Stimulated activated naive CD8-positive, alpha-beta T cell treated with anti-CD3 and anti-CD28 coated beads, Interleukin-15, amount 100 ng/mL, for 72 hours (primary cell): ENCODE measurements at regions not wholly inside any gene's neighbourhood (a gene's known extent, or its start where the extent isn't known, plus 50 kb on each side); places are given as distances from the start of the nearest gene placed in this dataset.

Source experiments
- ATAC-seq: fragments of 150-1000 bp; cut with Tn5 transposase; 2 replicates; pipeline ENCODE4 v1.10.0; 2021; ENCODE audit warnings: mild to moderate bottlenecking, moderate library complexity
- DNase-seq, 2 donors: peaks; one replicate each; pipeline ENCODE4 v3.0.0; 2021 to 2022
- H3K27ac Mint-ChIP-seq, 2 donors: one replicate each; pipeline ENCODE4 v1.8.0; 2022; ENCODE audit warnings: mild to moderate bottlenecking in 2 of 2, mixed read lengths in 2 of 2, moderate library complexity in 2 of 2
- H3K27me3 Mint-ChIP-seq: one replicate; pipeline ENCODE4 v1.8.0; 2022; ENCODE audit warnings: mixed read lengths
- H3K4me1 Mint-ChIP-seq: one replicate; pipeline ENCODE4 v1.8.0; 2022; ENCODE audit warnings: mild to moderate bottlenecking, mixed read lengths
- H3K4me3 Mint-ChIP-seq, 2 donors: one replicate each; pipeline ENCODE4 v1.8.0; 2022; ENCODE audit warnings: mild to moderate bottlenecking in 2 of 2, mixed read lengths in 2 of 2, moderate library complexity in 1 of 2
- H3K9me3 Mint-ChIP-seq, 2 donors: one replicate each; pipeline ENCODE4 v1.8.0; 2022; ENCODE audit warnings: mixed read lengths in 2 of 2

DNA sequence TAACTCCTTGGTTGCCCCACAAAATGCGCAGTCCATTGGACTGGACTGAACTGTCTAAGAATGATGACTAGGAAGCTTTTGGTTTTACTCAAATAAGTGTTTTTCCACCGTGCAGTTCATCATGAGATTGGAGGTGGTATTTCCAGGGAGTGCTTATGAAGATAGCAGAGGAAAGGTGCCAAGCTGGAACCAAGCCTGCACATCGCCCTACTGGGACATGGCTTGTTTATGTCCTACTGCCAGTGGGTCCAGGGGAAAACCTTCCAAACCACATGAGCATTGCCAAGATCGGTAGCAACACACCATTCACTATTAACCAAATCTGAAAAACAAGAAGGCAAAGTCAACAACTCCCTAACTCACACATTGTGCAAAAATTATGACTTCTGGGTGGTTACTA is 54.7 kb upstream of the DSCAM start:
- no peak overlapping the region for H3K4me3 Mint-ChIP-seq
- DNase-seq (no peak), ATAC-seq (no peak)
- H3K4me1 Mint-ChIP-seq = no peaks in the 10 kb centered on the region
- H3K27ac Mint-ChIP-seq = no peak overlapping the region
- peaks cover 16% of the 10 kb centered on the region for H3K27me3 Mint-ChIP-seq
- H3K9me3 Mint-ChIP-seq = peaks cover 13 to 19% of the 10 kb centered on the region in 2 donors

DNA sequence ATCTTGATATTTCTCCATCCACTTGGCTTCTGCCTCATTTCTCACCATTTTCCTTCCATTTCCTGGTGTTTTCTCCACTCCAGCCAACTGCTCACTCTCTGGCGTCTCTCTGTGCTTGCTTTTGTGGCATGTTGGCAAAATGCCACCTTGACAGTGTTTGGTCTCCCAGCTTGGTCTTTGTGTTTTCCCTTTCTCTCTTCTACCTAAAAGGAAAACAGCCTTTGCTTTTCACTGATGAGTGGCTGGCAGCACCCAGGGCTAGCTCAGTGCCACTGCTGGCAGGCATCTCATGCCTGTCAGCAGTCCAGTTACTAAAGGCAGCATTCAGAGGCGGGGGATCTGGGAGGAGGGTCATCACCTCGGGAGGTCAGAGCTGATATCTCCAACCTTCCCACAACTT is 55.3 kb upstream of the DSCAM start:
- H3K4me3 Mint-ChIP-seq = no peak overlapping the region
- peaks cover 8 to 13% of the 10 kb centered on the region in 2 donors for H3K9me3 Mint-ChIP-seq
- peaks cover 16% of the 10 kb centered on the region for H3K27me3 Mint-ChIP-seq
- H3K27ac Mint-ChIP-seq = peak overlapping the region; percentile 50 to 54
- no peaks in the 10 kb centered on the region for H3K4me1 Mint-ChIP-seq
- no peak for ATAC-seq
- no peak for DNase-seq

DNA sequence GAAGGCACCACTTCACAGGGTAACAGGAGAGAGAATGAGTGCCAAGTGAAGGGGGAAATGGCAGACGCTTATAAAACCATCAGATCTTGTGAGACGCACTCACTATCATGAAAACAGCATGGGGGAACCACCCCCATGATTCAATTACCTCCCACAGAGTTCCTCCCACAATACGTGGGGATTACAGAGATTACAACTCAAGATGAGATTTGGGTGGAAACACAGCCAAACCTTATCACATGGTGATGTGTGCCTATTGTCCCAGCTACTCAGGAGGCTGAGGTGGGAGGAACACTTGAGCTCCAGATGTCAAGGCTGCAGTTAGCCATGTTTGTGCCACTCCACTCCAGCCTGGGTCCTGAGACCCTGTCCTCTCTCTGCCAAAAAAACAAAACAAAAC is 56.0 kb upstream of the DSCAM start:
- no peak overlapping the region for H3K27ac Mint-ChIP-seq
- ATAC-seq (no peak), DNase-seq (no peak)
- no peak overlapping the region for H3K4me3 Mint-ChIP-seq
- no peaks in the 10 kb centered on the region for H3K4me1 Mint-ChIP-seq
- H3K27me3 Mint-ChIP-seq = peaks cover 16% of the 10 kb centered on the region
- H3K9me3 Mint-ChIP-seq = peaks cover 5 to 12% of the 10 kb centered on the region in 2 donors

DNA sequence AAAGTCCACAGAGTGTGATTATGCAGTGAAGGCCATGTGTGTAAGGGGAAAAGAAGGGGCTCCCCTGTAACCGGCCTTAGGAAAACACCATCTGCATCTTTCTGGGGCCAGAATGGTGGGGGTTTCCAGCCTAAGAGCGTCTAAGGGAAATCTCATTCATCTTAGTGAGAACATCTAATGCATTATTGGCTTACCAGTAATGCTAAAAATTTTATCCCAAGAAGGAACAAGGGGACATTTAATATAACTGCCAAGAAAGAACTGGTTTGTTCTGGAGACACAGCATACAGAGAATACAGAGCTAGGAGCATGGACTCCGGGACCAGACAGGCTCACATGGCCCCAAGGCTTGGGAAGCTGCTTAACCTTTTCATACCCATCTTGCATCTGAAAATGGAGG is 58.3 kb upstream of the DSCAM start:
- H3K4me3 Mint-ChIP-seq = no peak overlapping the region

DNA sequence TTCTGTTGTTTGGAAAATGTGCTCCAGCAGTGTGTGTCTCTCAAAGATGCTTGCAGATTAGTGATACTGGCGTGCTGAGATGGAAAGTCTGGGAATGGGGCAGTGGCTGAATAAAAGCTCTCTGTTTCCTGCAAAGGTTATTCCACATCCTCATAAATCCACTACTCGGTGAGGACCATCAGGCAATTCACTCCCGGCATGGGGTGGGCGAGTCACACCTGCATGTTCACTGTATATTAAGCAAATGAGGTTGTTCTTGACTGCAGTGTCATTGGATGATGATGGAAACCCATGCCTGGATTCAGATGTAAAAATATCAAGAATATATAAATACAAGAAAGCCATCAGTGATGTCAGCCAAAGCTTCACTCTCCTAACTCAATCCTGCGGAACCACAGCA is 65.4 kb upstream of the DSCAM start:
- no peak overlapping the region for H3K4me3 Mint-ChIP-seq
- H3K27me3 Mint-ChIP-seq = peaks cover 20% of the 10 kb centered on the region
- H3K9me3 Mint-ChIP-seq = peaks cover 11 to 20% of the 10 kb centered on the region in 2 donors
- DNase-seq (no peak), ATAC-seq (no peak)
- H3K27ac Mint-ChIP-seq = no peak overlapping the region
- no peaks in the 10 kb centered on the region for H3K4me1 Mint-ChIP-seq

More for the DNA sequence above, 58.3 kb upstream of the DSCAM start:
- Mint-ChIP-seq H3K9me3 (peaks cover 0 to 12% of the 10 kb centered on the region in 2 donors), H3K4me1 (no peaks in the 10 kb centered on the region), H3K27ac (no peak overlapping the region), H3K27me3 (peaks cover 16% of the 10 kb centered on the region)
- no peak for ATAC-seq
- no peak for DNase-seq

DNA sequence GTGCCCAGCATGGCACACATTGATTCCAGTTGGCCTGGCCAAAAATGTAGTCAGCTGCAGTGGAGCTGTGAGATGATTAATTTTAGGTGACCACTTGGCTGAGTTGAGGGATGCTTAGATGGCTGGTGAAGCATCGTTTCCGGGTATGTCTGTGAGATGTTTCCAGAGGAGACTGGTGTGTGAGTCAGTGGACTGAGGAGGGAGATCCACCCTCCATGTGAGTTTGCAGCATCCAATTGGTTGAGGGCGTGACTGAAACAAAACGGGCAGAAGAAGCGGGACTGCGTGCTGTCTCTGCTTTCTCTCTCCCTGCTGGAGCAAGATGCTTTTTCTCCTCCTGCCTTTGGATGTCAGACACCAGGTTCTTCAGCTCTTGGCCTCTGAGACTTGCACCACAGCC is 68.2 kb upstream of the DSCAM start:
- Mint-ChIP-seq H3K9me3 (peaks cover 11 to 14% of the 10 kb centered on the region in 2 donors), H3K4me1 (no peaks in the 10 kb centered on the region), H3K4me3 (no peak overlapping the region), H3K27ac (no peak overlapping the region), H3K27me3 (peaks cover 20% of the 10 kb centered on the region)
- ATAC-seq (no peak), DNase-seq (no peak)

DNA sequence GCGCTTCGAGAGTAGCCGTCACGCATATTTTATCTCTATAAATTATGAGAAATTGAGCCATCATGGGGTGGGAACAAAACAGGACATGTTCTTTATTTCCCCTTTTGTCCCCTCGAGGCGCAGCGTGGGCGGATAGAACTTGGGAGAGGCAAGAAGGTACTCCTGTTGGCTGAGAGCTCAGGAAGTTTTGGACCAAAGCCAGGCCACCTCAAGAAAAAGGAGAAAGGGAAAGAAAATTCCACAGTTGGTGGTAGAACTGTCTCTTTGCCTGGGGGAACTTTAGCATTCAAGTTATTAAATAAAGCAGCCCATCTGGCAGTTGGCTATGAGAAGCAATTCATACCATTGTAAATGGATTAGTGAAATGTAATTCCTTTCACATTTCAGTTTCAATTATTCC is 76.4 kb upstream of the DSCAM start:
- H3K27me3 Mint-ChIP-seq = no peaks in the 10 kb centered on the region
- H3K27ac Mint-ChIP-seq = no peak overlapping the region
- no peak overlapping the region for H3K4me3 Mint-ChIP-seq
- DNase-seq (no peak), ATAC-seq (no peak)
- H3K9me3 Mint-ChIP-seq = peaks cover 8 to 9% of the 10 kb centered on the region in 2 donors
- H3K4me1 Mint-ChIP-seq = no peaks in the 10 kb centered on the region

DNA sequence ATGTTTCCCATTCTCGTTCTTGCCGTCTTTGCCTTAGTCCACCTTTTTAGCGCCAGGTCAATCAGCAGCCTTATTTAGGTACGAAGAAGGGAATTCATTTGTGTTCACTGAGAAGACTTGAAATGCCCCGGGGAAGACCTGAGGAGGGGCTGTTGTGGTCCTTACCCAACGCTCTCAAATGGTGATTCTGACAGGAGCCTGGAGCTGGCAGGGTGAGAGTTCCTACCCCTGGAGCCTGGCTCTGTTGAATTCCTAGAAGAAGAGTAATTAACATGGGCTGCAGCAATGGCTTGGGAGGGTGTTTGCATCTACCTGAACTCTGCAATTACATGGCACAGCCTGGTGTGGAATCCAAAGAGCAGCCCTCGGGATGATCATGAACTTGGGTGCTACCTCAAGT is 76.9 kb upstream of the DSCAM start:
- ATAC-seq = no peak
- Mint-ChIP-seq H3K4me3 (no peak overlapping the region), H3K27ac (no peak overlapping the region), H3K27me3 (no peaks in the 10 kb centered on the region), H3K4me1 (no peaks in the 10 kb centered on the region), H3K9me3 (peaks cover 8 to 12% of the 10 kb centered on the region in 2 donors)
- no peak for DNase-seq

DNA sequence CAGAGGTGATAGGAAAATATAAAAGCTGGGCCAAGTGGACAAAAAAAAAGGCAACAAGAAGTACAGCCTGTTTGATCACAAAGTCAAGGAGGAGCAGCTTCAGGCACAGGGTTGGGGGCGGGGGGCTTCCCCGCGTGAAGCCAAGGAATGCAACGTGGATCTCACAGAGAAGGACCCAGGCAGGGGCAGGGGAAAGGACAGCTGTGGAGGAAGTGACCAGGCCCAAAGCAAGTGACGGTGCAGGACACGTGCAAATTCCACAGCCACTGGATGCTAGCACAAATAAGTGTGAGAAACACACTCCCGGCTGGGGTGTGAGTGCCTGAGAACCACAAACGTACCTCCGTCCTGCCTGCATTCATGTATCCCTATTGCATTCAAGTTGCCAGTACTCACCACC is 77.7 kb upstream of the DSCAM start:
- ATAC-seq = no peak
- peaks cover 12 to 17% of the 10 kb centered on the region in 2 donors for H3K9me3 Mint-ChIP-seq

DNA sequence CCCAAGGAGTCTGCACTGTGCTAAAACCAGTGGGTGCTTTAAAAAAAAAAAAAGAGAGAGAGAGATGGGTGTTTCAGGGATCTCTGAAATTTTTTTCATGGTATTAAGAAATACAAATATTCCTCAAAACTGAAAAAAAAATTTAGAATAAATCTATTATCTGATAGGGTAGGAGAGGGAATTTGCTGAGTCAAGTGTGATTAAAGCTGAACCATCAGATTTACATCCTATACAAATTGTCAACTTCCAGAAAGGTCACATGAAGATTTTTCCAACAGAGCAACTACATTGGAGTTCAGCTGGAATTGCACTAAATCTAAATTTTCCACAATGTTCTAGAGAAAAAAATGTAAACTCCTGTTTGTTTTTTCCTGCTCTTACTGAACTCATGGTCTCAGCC is 79.3 kb upstream of the DSCAM start:
- H3K4me3 Mint-ChIP-seq = no peak overlapping the region
- no peaks in the 10 kb centered on the region for H3K4me1 Mint-ChIP-seq
- ATAC-seq (no peak), DNase-seq (no peak)
- H3K27me3 Mint-ChIP-seq = no peaks in the 10 kb centered on the region
- no peak overlapping the region for H3K27ac Mint-ChIP-seq
- H3K9me3 Mint-ChIP-seq = peaks cover 20 to 27% of the 10 kb centered on the region in 2 donors

More for the DNA sequence above, 77.7 kb upstream of the DSCAM start:
- Mint-ChIP-seq H3K4me1 (no peaks in the 10 kb centered on the region), H3K4me3 (no peak overlapping the region), H3K27ac (no peak overlapping the region), H3K27me3 (no peaks in the 10 kb centered on the region)
- no peak for DNase-seq

DNA sequence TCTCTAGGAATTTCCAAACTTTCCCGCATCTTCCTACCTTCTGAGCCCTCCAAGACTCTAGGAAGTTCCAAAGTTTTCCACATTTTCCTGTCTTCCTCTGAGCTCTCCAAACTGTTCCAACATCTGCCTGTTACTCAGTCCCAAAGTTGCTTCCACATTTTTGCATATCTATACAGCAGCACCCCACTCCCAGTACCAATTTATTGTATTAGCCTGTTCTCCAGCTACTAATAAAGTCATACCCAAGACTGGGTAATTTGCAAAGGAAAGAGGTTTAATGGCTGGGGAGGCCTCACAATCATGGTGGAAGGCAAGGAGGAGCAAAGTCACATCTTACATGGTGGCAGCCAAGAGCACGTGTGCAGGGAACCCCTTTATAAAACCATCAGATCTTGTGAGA is 82.9 kb upstream of the DSCAM start:
- ATAC-seq = no peak
- Mint-ChIP-seq H3K27ac (peak overlapping the region in 1 of 2 donors; percentile 75), H3K4me3 (no peak overlapping the region), H3K27me3 (no peaks in the 10 kb centered on the region), H3K4me1 (no peaks in the 10 kb centered on the region), H3K9me3 (peaks cover 25 to 34% of the 10 kb centered on the region in 2 donors)
- no peak for DNase-seq

DNA sequence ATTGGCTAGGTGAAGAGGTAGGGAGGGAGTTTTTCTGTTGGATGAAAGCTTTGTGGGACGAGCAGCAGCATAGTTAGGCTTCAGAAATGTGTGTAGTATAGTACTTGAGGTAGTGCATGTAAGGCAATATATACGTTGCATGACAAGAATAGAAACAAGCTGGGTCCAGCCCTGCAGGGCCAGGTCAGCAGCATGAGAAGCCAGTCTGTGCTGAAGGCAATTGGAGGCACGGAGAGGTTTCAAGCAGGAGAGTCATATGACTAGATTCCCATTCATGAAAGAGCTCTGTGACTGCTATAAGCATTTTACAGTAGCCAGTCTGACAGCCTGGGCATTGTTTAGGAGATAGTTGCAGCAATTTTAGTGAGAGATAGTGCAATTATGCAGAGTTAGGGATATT is 84.2 kb upstream of the DSCAM start:
- H3K4me1 Mint-ChIP-seq = no peaks in the 10 kb centered on the region
- H3K4me3 Mint-ChIP-seq = no peak overlapping the region
- peaks cover 25 to 34% of the 10 kb centered on the region in 2 donors for H3K9me3 Mint-ChIP-seq
- no peaks in the 10 kb centered on the region for H3K27me3 Mint-ChIP-seq
- no peak for ATAC-seq
- no peak for DNase-seq
- H3K27ac Mint-ChIP-seq = no peak overlapping the region

DNA sequence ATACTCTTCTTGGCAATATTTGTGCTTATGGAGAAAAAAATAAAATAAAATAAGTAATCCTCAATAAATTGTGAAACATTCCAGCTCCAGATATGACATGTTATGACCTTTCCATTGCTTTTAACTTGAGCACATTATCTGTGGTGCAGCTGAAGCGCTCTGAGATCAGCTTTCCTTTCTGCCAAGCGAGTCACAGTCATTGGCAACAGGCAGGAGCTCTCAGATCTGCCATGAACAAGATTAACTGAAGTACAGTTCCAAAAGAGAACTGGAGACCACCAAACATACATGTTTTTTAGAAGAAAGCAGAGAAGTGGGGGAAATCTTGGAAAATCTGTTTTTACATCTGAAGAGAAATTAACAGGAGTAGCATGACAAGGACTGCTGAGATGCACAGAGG is 89.2 kb upstream of the DSCAM start:
- no peaks in the 10 kb centered on the region for H3K27me3 Mint-ChIP-seq
- ATAC-seq (no peak), DNase-seq (no peak)
- H3K9me3 Mint-ChIP-seq = peaks cover 6 to 8% of the 10 kb centered on the region in 2 donors
- H3K4me3 Mint-ChIP-seq = no peak overlapping the region
- H3K27ac Mint-ChIP-seq = no peak overlapping the region
- no peaks in the 10 kb centered on the region for H3K4me1 Mint-ChIP-seq

DNA sequence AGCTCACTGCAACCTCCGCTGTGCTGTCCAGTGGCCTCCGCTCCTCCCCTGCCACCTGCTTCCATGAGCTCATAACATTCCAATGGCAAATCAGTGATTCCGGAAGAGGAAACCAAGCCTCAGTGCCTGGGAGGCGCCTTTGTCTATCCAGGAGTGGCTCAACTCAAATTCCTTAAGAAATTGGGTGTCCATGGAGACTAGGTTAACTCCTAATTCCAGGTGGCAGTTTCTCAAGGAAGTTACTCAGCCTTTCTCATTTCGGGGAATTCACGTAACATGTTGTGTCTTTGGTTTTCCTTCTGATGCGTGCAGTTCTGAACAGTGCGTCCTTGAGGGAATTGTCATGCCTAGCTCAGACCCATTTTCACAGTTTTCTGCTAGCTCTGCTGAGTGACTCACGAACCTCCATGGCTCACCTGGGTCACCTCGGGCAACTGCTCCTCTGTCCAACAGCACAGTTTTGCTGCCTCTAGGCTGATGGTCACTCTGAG is 89.9 kb upstream of the DSCAM start:
- Mint-ChIP-seq H3K4me3 (no peak overlapping the region), H3K27ac (no peak overlapping the region), H3K4me1 (no peaks in the 10 kb centered on the region), H3K9me3 (peaks cover 0 to 6% of the 10 kb centered on the region in 2 donors), H3K27me3 (no peaks in the 10 kb centered on the region)
- no peak for ATAC-seq
- DNase-seq = no peak

DNA sequence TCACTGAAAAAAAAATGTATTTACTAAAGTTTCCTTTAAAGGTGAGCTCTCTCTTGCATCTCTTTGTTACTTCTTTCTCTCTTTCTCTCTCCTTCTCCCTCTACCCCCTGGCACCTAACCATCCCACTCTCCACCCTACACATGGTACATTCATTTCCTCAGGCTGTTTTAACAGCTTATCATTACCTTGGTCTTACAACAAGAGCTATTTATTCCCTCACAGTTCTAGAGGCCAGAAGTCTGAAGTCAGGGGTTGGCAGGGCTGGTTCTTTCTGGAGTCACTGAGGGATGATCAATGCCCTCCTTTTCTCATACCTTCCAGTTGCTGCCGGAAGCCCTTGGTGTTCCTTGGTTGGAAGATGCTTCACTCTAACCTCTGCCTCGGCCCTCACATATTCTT is 91.1 kb upstream of the DSCAM start:
- H3K27ac Mint-ChIP-seq = no peak overlapping the region
- ATAC-seq (no peak), DNase-seq (no peak)
- H3K4me3 Mint-ChIP-seq = no peak overlapping the region
- H3K4me1 Mint-ChIP-seq = no peaks in the 10 kb centered on the region
- peaks cover 0 to 4% of the 10 kb centered on the region in 2 donors for H3K9me3 Mint-ChIP-seq
- no peaks in the 10 kb centered on the region for H3K27me3 Mint-ChIP-seq

DNA sequence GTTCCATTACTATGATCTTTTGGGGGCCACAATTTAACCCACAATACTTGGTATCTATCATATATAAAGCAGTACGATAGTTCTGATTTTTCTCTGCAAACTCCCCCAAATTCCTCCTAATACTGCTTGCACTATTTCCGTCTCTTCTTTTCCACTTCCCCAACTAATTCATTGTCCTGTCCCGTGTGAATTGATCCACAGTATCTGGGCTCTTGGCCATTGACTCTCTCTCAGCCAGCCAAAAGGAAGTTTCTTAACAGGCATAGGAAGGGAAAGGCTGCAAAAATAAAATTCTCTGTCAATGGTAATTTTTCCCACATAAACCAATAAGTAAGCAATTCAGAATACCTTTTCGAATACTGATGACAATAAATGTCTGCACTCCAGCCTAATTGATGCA is 91.7 kb upstream of the DSCAM start:
- Mint-ChIP-seq H3K9me3 (peaks cover 0 to 4% of the 10 kb centered on the region in 2 donors), H3K4me3 (no peak overlapping the region), H3K4me1 (no peaks in the 10 kb centered on the region), H3K27me3 (no peaks in the 10 kb centered on the region), H3K27ac (no peak overlapping the region)
- ATAC-seq (no peak), DNase-seq (no peak)

DNA sequence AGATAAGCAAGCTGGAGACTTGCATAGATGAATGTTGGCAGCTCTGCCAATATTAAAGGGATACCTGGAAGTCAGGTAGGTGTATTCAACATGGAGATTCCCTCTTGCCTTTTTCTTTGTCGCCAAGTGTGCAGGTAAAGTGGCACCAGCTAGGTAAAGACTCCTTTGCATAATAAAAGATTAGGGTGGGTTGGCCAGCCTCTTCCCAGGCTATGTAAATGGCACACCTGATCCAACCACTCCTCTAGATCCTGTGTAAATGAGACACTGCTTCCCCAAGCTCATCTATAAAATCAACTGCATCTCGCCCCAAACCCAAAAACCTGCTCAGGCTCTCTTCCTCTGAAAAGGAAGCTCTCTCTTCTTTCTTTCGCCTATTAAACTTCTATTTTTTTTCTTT is 100.8 kb upstream of the DSCAM start:
- H3K9me3 Mint-ChIP-seq = peaks cover 7 to 9% of the 10 kb centered on the region in 2 donors
- no peak overlapping the region for H3K4me3 Mint-ChIP-seq
- no peak for ATAC-seq
- H3K27ac Mint-ChIP-seq = no peak overlapping the region
- H3K27me3 Mint-ChIP-seq = no peaks in the 10 kb centered on the region
- H3K4me1 Mint-ChIP-seq = no peaks in the 10 kb centered on the region
- DNase-seq = no peak
